ENCODE measurements at regions not wholly inside any gene's neighbourhood (a gene's known extent, or its start where the extent isn't known, plus 50 kb on each side); places are given as distances from the start of the nearest gene placed in this dataset.
"Not testable (repeated sequence)": the region's sequence is repeated elsewhere in the genome, so short reads cannot be mapped to it uniquely, and the experiment has no call there.

GRCh38 chr1:166700696-166701095, 138.6 kb upstream of the POGK start:
- no peak for DNase-seq

GRCh38 chr1:166701603-166702100, 137.6 kb upstream of the POGK start:
- no peak for DNase-seq

- DNase-seq: no peak
Measured at GRCh38 chr1:166703141-166703540, 136.1 kb upstream of the POGK start.

- no peak for DNase-seq
Measured at GRCh38 chr1:166703726-166704462, 135.4 kb upstream of the POGK start.

- no peak for DNase-seq
Measured at GRCh38 chr1:166705376-166706289, 133.6 kb upstream of the POGK start.

GRCh38 chr1:166716620-166717019, 122.7 kb upstream of the POGK start:
- no peak for DNase-seq

- DNase-seq: no peak
Measured at GRCh38 chr1:166721145-166721544, 118.1 kb upstream of the POGK start.

GRCh38 chr1:166730299-166730888, 108.9 kb upstream of the POGK start:
- DNase-seq: no peak

GRCh38 chr1:166738140-166738539, 101.1 kb upstream of the POGK start:
- DNase-seq: no peak

- DNase-seq: no peak
Measured at GRCh38 chr1:166738873-166739272, 100.4 kb upstream of the POGK start.

- peak in 1 of 5 experiments; percentile 13 for DNase-seq
Measured at GRCh38 chr1:166740668-166741276, 98.5 kb upstream of the POGK start.

GRCh38 chr1:166763318-166763717, 76.0 kb upstream of the POGK start:
- no peak for DNase-seq

GRCh38 chr1:166766942-166767341, 72.3 kb upstream of the POGK start:
- DNase-seq: no peak

- not testable (repeated sequence) for DNase-seq
Measured at GRCh38 chr1:166784646-166785045, 54.6 kb upstream of the POGK start.

- DNase-seq: no peak
Measured at GRCh38 chr1:166785987-166786386, 53.3 kb upstream of the POGK start.

GRCh38 chr1:166789286-166789685, 50.0 kb upstream of the POGK start:
- DNase-seq: no peak
